ENCODE measurements at regions not wholly inside any gene's neighbourhood (a gene's known extent, or its start where the extent isn't known, plus 50 kb on each side); places are given as distances from the start of the nearest gene placed in this dataset.
"Not testable (repeated sequence)": the region's sequence is repeated elsewhere in the genome, so short reads cannot be mapped to it uniquely, and the experiment has no call there.

DNA sequence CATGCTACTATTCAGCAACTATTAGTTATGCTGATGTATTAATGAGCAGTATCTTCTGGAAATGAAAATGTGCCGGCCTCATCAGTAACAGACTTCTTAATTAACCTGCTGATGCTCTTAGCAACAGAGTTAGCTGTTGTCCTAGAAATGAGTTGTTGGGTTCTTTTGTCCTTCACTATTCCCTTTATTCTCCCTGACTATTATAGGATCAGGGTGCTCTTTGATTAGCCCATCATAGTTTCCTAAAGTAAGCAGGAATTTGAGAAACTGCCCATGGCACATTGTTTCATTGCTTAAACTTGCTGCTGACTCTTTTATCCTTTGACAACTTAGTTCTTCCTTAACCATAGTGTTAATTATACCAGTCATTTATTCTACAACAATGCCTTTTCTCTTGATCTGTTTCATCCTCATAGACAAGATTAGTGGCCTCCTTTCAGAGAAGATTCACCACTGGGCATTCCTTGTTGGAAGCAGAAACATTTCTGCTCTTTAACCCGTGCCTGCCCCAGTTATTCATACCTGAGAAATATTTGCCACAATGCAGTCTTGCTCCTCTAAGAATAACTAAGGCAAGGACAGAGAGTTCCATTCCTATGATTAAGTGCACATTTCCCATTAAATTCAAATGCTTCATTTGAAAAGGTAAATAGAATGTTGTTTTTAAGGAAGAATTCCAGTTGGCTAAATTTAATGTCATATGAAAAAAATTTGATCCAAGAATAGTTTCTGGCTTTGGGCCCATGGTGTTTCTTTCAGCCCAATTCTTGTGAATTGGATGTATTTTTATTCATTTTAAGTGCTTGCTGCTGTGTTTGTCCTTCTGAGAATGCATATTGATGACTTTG lies 573.3 kb upstream of the TBL1XR1 start:
- FAIRE-seq: no peak

GRCh38 chr3:177771780-177772179 lies 574.5 kb upstream of the TBL1XR1 start:
- no peak for FAIRE-seq

DNA sequence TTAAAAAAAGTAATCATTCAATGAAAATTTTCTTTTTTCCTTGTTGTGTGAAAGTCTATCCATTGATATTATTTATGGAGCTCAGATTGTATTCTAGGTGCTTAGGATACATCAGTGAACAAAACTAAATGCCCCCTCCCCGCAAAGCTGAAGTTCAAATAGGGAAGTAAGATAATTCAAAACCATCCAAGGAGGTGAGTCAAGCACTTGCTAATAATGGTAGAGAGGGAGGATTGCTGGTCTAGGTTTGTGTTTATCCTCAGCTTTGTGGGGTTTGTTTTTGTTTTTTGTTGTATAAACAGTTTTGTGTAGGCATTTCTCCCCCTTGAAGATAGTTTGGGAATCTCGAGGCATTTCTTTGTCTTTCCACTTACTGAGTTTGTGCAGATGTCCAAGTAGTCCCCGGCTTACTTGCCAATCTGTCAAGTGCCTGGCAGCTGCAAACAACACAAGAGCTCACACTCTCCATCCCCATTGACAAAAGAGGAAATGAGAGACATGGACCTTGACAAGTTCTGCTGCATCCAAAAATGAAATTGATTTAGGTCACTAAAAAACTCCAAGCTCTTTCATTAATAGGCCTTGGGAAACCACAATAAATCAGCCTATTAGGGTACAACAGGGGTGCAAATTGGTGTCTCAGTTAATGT lies 575.8 kb upstream of the TBL1XR1 start:
- FAIRE-seq: no peak

GRCh38 chr3:177773717-177774116 lies 576.4 kb upstream of the TBL1XR1 start:
- FAIRE-seq: no peak

- no peak for FAIRE-seq
Observed at GRCh38 chr3:177776661-177777101, 579.4 kb upstream of the TBL1XR1 start.

- no peak for FAIRE-seq
Observed at GRCh38 chr3:177777699-177778098, 580.4 kb upstream of the TBL1XR1 start.

GRCh38 chr3:177778633-177779032 lies 581.4 kb upstream of the TBL1XR1 start:
- FAIRE-seq: no peak

- FAIRE-seq: no peak
Observed at GRCh38 chr3:177781686-177782161, 584.4 kb upstream of the TBL1XR1 start.

- no peak for FAIRE-seq
Observed at GRCh38 chr3:177783338-177783737, 586.1 kb upstream of the TBL1XR1 start.

- no peak for FAIRE-seq
Observed at GRCh38 chr3:177783767-177784166, 586.5 kb upstream of the TBL1XR1 start.

DNA sequence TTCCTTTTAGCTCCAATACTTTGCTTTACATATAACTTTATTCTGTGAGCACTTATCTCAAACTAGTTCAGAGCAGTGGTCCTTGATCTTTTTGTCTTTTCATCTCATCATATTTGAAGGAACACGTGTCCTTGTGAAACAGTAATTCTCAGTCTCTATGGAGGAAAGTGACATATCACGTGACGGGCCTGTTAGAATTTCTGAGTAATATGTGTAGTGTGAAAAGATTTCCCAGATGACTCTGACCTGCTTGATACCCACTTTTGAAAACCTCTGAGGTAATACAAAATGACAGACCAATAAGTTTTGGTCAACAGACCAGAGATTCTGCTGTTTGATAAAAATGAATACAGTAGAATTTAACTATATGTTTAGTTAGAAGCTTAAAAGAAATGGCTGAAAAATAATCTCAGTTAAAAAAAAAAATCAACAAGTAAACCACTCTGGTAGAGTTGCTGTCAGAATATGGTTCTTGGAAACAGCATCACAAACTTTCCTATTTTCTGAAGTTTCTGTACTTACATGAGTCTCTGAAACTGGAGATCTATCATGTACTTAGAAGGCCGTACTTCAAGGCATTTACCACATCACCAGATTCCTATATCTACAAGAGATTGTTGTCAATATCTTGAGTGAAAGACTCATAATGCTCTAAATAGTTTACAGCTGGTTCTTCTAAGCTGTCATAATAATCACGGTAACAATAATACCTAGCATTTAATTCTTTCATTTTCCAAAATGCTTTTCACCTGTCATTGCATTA lies 590.2 kb upstream of the TBL1XR1 start:
- FAIRE-seq: no peak

DNA sequence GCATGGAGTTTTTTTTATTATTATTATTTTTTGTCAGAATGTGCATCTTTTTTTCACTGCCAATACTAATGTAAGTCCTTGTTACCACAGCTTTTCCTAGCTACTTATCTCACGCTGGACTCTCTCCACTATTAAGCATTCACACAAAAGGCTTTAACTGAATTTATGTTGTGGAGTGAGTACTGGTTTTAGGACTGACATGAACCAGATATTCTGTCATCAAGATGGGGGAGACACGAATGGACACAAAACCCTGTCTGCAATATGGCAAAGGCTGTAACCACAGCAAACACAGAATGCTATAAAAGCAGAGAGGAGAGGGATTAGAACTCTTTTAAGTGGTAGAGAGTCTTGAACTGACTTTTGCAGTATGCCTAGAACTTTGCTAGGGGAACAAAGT lies 592.2 kb upstream of the TBL1XR1 start:
- no peak for FAIRE-seq

- FAIRE-seq: no peak
Observed at GRCh38 chr3:177792311-177793030, 595.2 kb upstream of the TBL1XR1 start.

DNA sequence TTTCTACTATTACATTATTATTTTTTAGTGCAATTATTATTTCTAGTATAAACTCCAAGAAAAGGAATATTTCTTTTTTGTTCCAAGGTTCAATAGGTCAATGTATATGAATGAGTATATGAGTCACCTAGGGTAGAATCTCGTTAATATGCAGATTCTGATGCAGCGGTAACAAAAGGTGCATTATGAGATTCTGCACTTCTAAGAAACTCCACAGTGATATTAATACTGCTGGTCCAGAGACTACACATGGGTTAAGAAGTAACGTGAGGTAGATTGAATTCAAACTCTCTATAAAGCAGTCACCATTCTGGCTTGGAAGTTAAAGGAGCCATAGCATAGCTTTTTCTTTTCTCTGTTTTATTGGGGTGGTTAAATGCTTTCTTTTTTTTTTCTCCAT lies 596.2 kb upstream of the TBL1XR1 start:
- FAIRE-seq: no peak

GRCh38 chr3:177795216-177795615 lies 597.9 kb upstream of the TBL1XR1 start:
- FAIRE-seq: no peak

GRCh38 chr3:177795859-177796258 lies 598.6 kb upstream of the TBL1XR1 start:
- FAIRE-seq: no peak

DNA sequence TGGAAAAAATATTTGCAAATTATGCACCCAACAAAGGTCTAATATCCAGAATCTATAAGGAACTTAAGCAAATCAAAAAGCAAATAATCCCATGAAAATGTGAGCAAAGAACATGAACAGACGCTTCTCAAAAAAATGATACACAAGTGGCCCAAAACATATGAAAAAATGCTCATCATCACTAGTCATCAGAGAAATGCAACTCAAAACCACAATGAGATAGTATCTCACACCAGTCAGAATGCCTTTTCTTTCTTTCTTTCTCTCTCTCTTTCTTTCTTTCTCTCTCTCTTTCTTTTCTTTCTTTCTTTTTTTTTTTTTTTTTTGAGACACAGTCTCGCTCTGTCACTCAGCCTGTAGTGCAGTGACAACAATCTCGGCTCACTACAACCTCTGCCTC lies 602.9 kb upstream of the TBL1XR1 start:
- not testable (repeated sequence) for FAIRE-seq

DNA sequence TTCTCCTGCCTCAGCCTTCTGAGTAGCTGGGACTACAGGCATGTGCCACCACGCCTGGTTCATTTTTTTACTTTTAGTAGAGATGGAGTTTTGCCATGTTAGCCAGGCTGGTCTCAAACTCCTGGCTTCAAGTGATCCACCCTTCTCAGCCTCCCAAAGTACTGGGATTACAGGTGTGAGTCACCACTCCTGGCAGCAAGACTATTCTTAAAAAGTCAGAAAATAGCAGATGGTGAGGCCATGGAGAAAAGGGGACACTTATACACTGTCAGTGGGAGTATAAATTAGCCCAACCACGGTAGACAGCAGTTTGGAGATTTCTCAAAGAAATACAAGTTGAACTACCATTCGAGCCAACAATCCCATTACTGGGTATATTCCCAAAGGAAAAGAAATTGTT lies 603.3 kb upstream of the TBL1XR1 start:
- no peak for FAIRE-seq

- no peak for FAIRE-seq
Observed at GRCh38 chr3:177802151-177802900, 605.0 kb upstream of the TBL1XR1 start.

GRCh38 chr3:177803500-177803899 lies 606.2 kb upstream of the TBL1XR1 start:
- no peak for FAIRE-seq

GRCh38 chr3:177804032-177804431 lies 606.8 kb upstream of the TBL1XR1 start:
- FAIRE-seq: no peak

DNA sequence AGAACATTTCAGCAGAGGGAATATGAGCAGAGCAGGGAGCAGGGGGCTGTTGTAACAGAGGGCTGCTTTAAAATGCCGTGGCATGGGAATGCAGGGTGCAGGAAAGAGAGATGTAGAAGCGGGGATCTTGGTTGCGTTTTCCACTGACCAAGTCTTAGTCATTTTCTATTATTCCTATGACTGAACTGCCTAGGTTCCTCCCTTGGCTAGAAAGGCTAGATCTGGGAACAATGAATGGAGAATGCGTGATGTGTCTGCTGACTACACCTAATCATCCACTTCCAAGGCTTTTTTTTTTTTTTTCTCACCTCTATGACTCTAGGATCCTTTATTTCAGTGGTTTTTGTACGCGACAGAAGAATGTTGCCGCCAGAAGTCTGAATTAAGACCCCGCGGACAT lies 607.4 kb upstream of the TBL1XR1 start:
- no peak for FAIRE-seq
